CD14-positive monocyte (primary cell): ENCODE measurements at regions not wholly inside any gene's neighbourhood (a gene's known extent, or its start where the extent isn't known, plus 50 kb on each side); places are given as distances from the start of the nearest gene placed in this dataset.
"Not testable (repeated sequence)": the region's sequence is repeated elsewhere in the genome, so short reads cannot be mapped to it uniquely, and the experiment has no call there.

Experiments
- DNase-seq, 3 donors: peaks; one replicate each; pipeline ENCODE4 v3.0.0-alpha.2; 2011 to 2022
- H2AFZ ChIP-seq: 2 replicates; pipeline ENCODE4 v1.6.0; 2012; ENCODE audit warnings: mild to moderate bottlenecking, low read depth, low read length, inconsistent platforms; ENCODE audit not compliant: insufficient read depth, poor library complexity, severe bottlenecking
- H3K27ac ChIP-seq, 2 donors: 1 replicate in 1 of 2; 2 replicates in 1 of 2; pipeline ENCODE4 v1.5.1; 2012 to 2013; ENCODE audit warnings: low read length in 2 of 2, control low read depth in 1 of 2, inconsistent platforms in 1 of 2, low read depth in 1 of 2, mild to moderate bottlenecking in 1 of 2
- H3K27me3 ChIP-seq, 2 donors: one replicate each; pipeline versions ENCODE4 v1.6.0 to v1.6.1; 2011 to 2013; ENCODE audit warnings: low read length in 2 of 2; ENCODE audit not compliant: control insufficient read depth in 2 of 2, insufficient read depth in 2 of 2
- H3K36me3 ChIP-seq, 2 donors: replicated peaks in 1 of 2; 1 replicate in 1 of 2; 2 replicates in 1 of 2; pipeline versions ENCODE4 v1.5.1 to v1.6.1; 2012 to 2013; ENCODE audit warnings: low read length in 2 of 2, control low read depth in 1 of 2, inconsistent platforms in 1 of 2, mild to moderate bottlenecking in 1 of 2; ENCODE audit not compliant: insufficient read depth in 2 of 2, control insufficient read depth in 1 of 2
- H3K4me1 ChIP-seq, 2 donors: 1 replicate in 1 of 2; 2 replicates in 1 of 2; pipeline versions ENCODE4 v1.5.1 to v1.6.1; 2012 to 2013; ENCODE audit warnings: low read length in 2 of 2, control low read depth in 1 of 2, inconsistent platforms in 1 of 2, mild to moderate bottlenecking in 1 of 2, moderate library complexity in 1 of 2; ENCODE audit not compliant: insufficient read depth in 2 of 2, control insufficient read depth in 1 of 2
- H3K4me2 ChIP-seq: replicated peaks from 2 replicates; pipeline ENCODE3; 2012; ENCODE audit warnings: low read length, moderate library complexity, mild to moderate bottlenecking; ENCODE audit not compliant: poor library complexity, severe bottlenecking; ENCODE audit errors: extremely low read depth
- H3K4me3 ChIP-seq, 3 experiments: fragments of 200-600 bp in 1 of 3; sonication (generic) in 1 of 3; replicated peaks in 1 of 3; 1 replicate in 2 of 3; 2 replicates in 1 of 3; pipeline ENCODE4 v1.5.1; 2011 to 2013; ENCODE audit warnings: low read length in 3 of 3, mild to moderate bottlenecking in 3 of 3, control low read depth in 2 of 3, low read depth in 2 of 3, inconsistent platforms in 1 of 3, moderate library complexity in 1 of 3
- H3K79me2 ChIP-seq: 2 replicates; pipeline ENCODE4 v1.6.0; 2012; ENCODE audit warnings: mild to moderate bottlenecking, control low read depth, inconsistent platforms, low read length, moderate library complexity; ENCODE audit not compliant: insufficient read depth
- H3K9ac ChIP-seq: 2 replicates; pipeline ENCODE4 v1.6.0; 2017; ENCODE audit warnings: low read length, mild to moderate bottlenecking; ENCODE audit not compliant: insufficient read depth, poor library complexity, severe bottlenecking
- H3K9me3 ChIP-seq, 2 donors: replicated peaks in 1 of 2; 1 replicate in 1 of 2; 2 replicates in 1 of 2; pipeline versions ENCODE4 v1.5.1 to v1.6.1; 2012 to 2013; ENCODE audit warnings: low read length in 2 of 2, control low read depth in 1 of 2; ENCODE audit not compliant: control insufficient read depth in 1 of 2, insufficient read depth in 1 of 2
- H4K20me1 ChIP-seq: 2 replicates; pipeline ENCODE4 v1.6.0; 2012; ENCODE audit warnings: mild to moderate bottlenecking, low read length, control low read depth, moderate library complexity; ENCODE audit not compliant: insufficient read depth
- H3K27ac Mint-ChIP-seq, 7 donors: one replicate each; pipeline ENCODE4 v1.8.0; 2020; ENCODE audit warnings: mild to moderate bottlenecking in 7 of 7, mixed read lengths in 7 of 7, moderate library complexity in 6 of 7, inconsistent platforms in 2 of 7
- H3K27me3 Mint-ChIP-seq, 3 donors: one replicate each; pipeline ENCODE4 v1.8.0; 2021 to 2022; ENCODE audit warnings: low read depth in 3 of 3, mild to moderate bottlenecking in 3 of 3, mixed read lengths in 3 of 3, moderate library complexity in 3 of 3, inconsistent platforms in 1 of 3
- H3K36me3 Mint-ChIP-seq, 2 donors: one replicate each; pipeline ENCODE4 v1.8.0; 2020; ENCODE audit warnings: mixed read lengths in 2 of 2, inconsistent platforms in 1 of 2, mild to moderate bottlenecking in 1 of 2
- H3K4me1 Mint-ChIP-seq: one replicate; pipeline ENCODE4 v1.8.0; 2020; ENCODE audit warnings: mild to moderate bottlenecking, mixed read lengths
- H3K4me3 Mint-ChIP-seq, 2 donors: one replicate each; pipeline ENCODE4 v1.8.0; 2020; ENCODE audit warnings: mild to moderate bottlenecking in 2 of 2, mixed read lengths in 2 of 2, moderate library complexity in 1 of 2
- H3K9me3 Mint-ChIP-seq, 7 donors: one replicate each; pipeline ENCODE4 v1.8.0; 2020 to 2022; ENCODE audit warnings: mixed read lengths in 7 of 7, mild to moderate bottlenecking in 6 of 7, moderate library complexity in 6 of 7, inconsistent platforms in 2 of 7
- CTCF ChIP-seq: fragments of 200-600 bp; IDR thresholded peaks from one replicate; pipeline ENCODE4 v1.8.0; 2022; ENCODE audit warnings: antibody characterized with exemption, mild to moderate bottlenecking
- WGBS: methylation state at CpG from one replicate; pipeline ENCODE4 v1.1.5; 2013; ENCODE audit warnings: missing lambda C conversion rate; ENCODE audit not compliant: insufficient coverage; 5-methylcytosine and 5-hydroxymethylcytosine counted together
- intact Hi-C, 2 donors: fragments of 100-400 bp; cut with micrococcal nuclease; formaldehyde crosslinking; loops; one replicate each; pipeline versions ENCODE4 v1.15.0 to v1.15.1; 2023

GRCh38 chr6:144528743-144529425 lies 243.7 kb downstream of the UTRN start:
- Histone ChIP-seq H3K79me2 (no peaks in the 10 kb centered on the region), H2AFZ (no peak overlapping the region), H3K27ac (no peak overlapping the region), H4K20me1 (peaks cover 12% of the 10 kb centered on the region), H3K4me1 (no peaks in the 10 kb centered on the region), H3K27me3 (no peaks in the 10 kb centered on the region), H3K4me3 (no peak overlapping the region), H3K36me3 (peaks cover 70 to 99% of the 10 kb centered on the region in 2 donors), H3K9me3 (peaks cover 4 to 7% of the 10 kb centered on the region in 2 donors), H3K9ac (no peak overlapping the region), H3K4me2 (no peak overlapping the region)
- intact Hi-C loops, result no loop called here
- 98% methylated on average over 6 of the region's 9 CpGs for WGBS
- H3K27ac Mint-ChIP-seq, result peak overlapping the region in 2 of 7 donors; percentile 37 to 54
- H3K4me3 Mint-ChIP-seq, result no peak overlapping the region
- H3K9me3 Mint-ChIP-seq, result peaks cover 0 to 10% (median 5%) of the 10 kb centered on the region in 7 donors
- no peaks in the 10 kb centered on the region for H3K4me1 Mint-ChIP-seq
- DNase-seq, result no peak
- no peaks in the 10 kb centered on the region for H3K27me3 Mint-ChIP-seq
- H3K36me3 Mint-ChIP-seq, result peaks cover 87 to 90% of the 10 kb centered on the region in 2 donors
- TF ChIP-seq CTCF, result no peak

DNA sequence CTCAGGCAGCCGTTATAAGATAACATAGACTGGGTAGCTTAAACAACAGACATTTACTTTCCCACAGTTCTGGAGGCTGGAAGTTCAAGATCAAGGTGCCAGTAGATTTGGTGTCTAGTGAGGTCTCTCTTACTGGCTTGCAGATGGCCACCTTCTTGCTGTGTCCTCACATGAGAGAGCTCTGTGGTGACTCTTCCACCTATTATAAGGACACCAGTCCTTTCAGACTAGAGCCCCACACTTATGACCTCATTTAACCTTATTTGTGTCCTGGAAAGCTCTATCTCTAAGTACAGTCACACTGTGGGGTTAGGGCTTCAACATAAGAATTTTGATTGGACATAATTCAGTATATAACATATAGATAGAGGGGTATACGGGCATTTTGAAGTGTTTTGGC lies 245.0 kb downstream of the UTRN start:
- Histone ChIP-seq H3K4me1 (no peaks in the 10 kb centered on the region), H3K79me2 (no peaks in the 10 kb centered on the region), H3K9ac (no peak overlapping the region), H3K27ac (no peak overlapping the region), H3K27me3 (no peaks in the 10 kb centered on the region), H3K9me3 (peaks cover 4 to 7% of the 10 kb centered on the region in 2 donors), H3K4me2 (no peak overlapping the region), H2AFZ (no peak overlapping the region), H3K36me3 (peaks cover 74 to 99% of the 10 kb centered on the region in 2 donors), H3K4me3 (no peak overlapping the region), H4K20me1 (peaks cover 12% of the 10 kb centered on the region)
- Mint-ChIP-seq H3K27me3 (no peaks in the 10 kb centered on the region), H3K36me3 (peaks cover 86 to 90% of the 10 kb centered on the region in 2 donors), H3K27ac (no peak overlapping the region), H3K4me1 (no peaks in the 10 kb centered on the region), H3K9me3 (peaks cover 0 to 10% (median 5%) of the 10 kb centered on the region in 7 donors), H3K4me3 (no peak overlapping the region)
- no peak for DNase-seq
- WGBS, result no CpG with 5 or more reads among the region's 2 CpGs
- intact Hi-C loops, result no loop called here
- TF ChIP-seq CTCF, result no peak

DNA sequence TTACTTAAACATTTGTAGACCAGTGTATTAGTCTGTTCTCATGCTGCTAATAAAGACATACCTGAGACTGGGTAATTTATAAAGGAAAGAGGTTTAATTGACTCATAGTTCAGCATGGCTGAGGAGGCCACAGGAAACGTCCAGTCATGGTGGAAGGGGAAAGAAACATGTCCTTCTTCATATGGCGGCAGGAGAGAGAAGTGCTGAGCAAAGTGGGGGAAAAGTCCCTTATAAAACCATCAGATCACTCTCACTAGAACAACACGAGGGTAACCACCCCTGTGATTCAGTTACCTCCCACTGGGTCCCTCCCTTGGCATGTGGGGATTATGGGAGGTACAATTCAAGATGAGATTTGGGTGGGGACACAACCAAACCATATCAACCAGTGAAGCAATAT lies 247.1 kb downstream of the UTRN start:
- H4K20me1 ChIP-seq, H3K4me1 ChIP-seq, H3K4me2 ChIP-seq, intact Hi-C loops, H3K4me1 Mint-ChIP-seq, H3K9me3 ChIP-seq, H3K27ac ChIP-seq, H3K27ac Mint-ChIP-seq, H3K4me3 ChIP-seq, H3K79me2 ChIP-seq, H2AFZ ChIP-seq, H3K4me3 Mint-ChIP-seq, H3K9ac ChIP-seq, DNase-seq, H3K27me3 ChIP-seq, H3K27me3 Mint-ChIP-seq: not testable (repeated sequence)
- Mint-ChIP-seq H3K36me3 (peaks cover 66 to 81% of the 10 kb centered on the region in 2 donors), H3K9me3 (peaks cover 0 to 10% (median 5%) of the 10 kb centered on the region in 7 donors)
- H3K36me3 ChIP-seq, result peaks cover 74 to 87% of the 10 kb centered on the region in 2 donors
- WGBS, result no CpG with 5 or more reads among the region's 3 CpGs
